Large intestine (tissue), 3 donors: ENCODE measurements at regions not wholly inside any gene's neighbourhood (a gene's known extent, or its start where the extent isn't known, plus 50 kb on each side); places are given as distances from the start of the nearest gene placed in this dataset.
A peak's percentile ranks its signal among the peaks of the same experiment; 100 is the strongest.
"Not testable (repeated sequence)": the region's sequence is repeated elsewhere in the genome, so short reads cannot be mapped to it uniquely, and the experiment has no call there.

ENCODE experiments used
- DNase-seq, 2 donors: peaks; one replicate each; pipeline versions ENCODE4 v3.0.0 to v3.0.0-alpha.2; 2013
- H3K27ac ChIP-seq: one replicate; pipeline ENCODE4 v1.5.1; 2013; ENCODE audit warnings: low read length
- H3K27me3 ChIP-seq: 2 replicates; pipeline ENCODE4 v1.6.1; 2013; ENCODE audit warnings: low read length; ENCODE audit not compliant: control insufficient read depth, insufficient read depth
- H3K36me3 ChIP-seq: 2 replicates; pipeline ENCODE4 v1.6.1; 2013; ENCODE audit warnings: low read length; ENCODE audit not compliant: control insufficient read depth, insufficient read depth
- H3K4me1 ChIP-seq: one replicate; pipeline ENCODE4 v1.6.1; 2013; ENCODE audit warnings: low read length; ENCODE audit not compliant: control insufficient read depth, insufficient read depth
- H3K4me3 ChIP-seq: one replicate; pipeline ENCODE4 v1.5.1; 2013; ENCODE audit warnings: low read length
- H3K9me3 ChIP-seq: one replicate; pipeline ENCODE4 v1.6.1; 2013; ENCODE audit warnings: mild to moderate bottlenecking, low read depth, low read length, moderate library complexity; ENCODE audit not compliant: control insufficient read depth
- WGBS: methylation state at CpG from one replicate; pipeline ENCODE4 v1.1.5; 2013; ENCODE audit warnings: low lambda C conversion rate; ENCODE audit not compliant: insufficient coverage; 5-methylcytosine and 5-hydroxymethylcytosine counted together

DNA sequence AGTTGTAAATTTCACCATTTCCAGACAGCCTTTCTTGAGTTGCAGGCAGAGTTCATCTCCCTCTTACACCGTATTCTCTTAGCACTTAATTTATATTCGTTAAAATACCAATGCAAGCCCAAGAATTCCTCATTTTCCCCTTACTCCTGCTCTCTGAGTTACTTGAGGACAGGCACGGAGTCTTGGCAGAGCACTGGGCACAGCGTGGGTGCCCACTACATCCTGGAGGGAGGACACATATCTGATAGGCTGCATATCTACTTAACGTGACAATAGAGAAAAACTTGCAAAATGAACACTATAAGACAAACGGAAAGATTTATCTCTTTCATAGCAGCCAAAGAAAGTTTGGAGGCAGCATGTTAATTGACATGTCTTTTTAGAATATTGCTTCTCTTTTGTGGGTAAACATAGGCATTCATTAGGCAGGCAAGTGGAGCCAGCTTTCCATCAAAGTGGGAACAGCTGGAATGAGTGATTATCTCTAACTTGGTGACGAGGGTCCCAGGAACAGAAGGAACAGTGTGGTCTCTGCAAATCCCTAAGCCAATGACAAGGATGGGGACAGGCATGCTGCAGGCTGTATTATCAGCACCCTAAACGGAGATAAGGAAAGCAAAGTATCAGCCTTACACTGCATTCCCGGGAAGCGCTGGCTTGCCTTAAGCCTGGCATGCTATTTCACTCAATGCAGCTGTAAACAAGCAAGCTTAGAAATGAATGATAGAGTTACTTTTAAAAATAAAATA lies 116.5 kb downstream of the RTP4 start:
- WGBS, result 58% methylated on average over 3 of the region's 10 CpGs
- Histone ChIP-seq H3K9me3 (no peaks in the 10 kb centered on the region), H3K27ac (no peak overlapping the region), H3K4me1 (no peaks in the 10 kb centered on the region), H3K4me3 (no peak overlapping the region), H3K27me3 (no peaks in the 10 kb centered on the region), H3K36me3 (no peaks in the 10 kb centered on the region)
- peak in 1 of 2 donors; percentile 7 for DNase-seq

DNA sequence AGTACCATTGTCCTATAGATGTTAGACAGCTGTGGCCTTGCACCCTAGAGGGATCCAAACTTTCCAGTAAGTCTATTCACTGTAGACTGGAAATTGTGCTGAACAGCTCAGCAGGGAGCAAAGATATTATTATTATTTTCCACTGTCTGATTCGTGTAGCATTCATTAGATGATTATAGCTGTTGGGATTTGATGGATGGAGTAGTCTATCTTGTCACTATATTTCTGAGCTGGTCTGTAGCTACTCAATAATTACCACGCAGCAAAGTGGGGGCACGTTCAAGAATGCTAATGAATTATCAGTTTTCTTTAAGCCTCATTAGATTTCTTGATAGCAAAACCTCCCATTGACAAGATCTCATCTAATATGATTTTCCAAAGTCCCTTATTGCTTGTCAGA lies 113.2 kb downstream of the RTP4 start:
- H3K27ac ChIP-seq, result no peak overlapping the region
- H3K36me3 ChIP-seq, result no peaks in the 10 kb centered on the region
- no peaks in the 10 kb centered on the region for H3K9me3 ChIP-seq
- no peak overlapping the region for H3K4me3 ChIP-seq
- H3K4me1 ChIP-seq, result no peaks in the 10 kb centered on the region
- no CpG with 5 or more reads among the region's 3 CpGs for WGBS
- no peak for DNase-seq
- H3K27me3 ChIP-seq, result no peaks in the 10 kb centered on the region

GRCh38 chr3:187475613-187476012 lies 107.4 kb downstream of the RTP4 start:
- not testable (repeated sequence) for DNase-seq, H3K4me3 ChIP-seq, H3K9me3 ChIP-seq, H3K27me3 ChIP-seq, H3K27ac ChIP-seq, H3K36me3 ChIP-seq, H3K4me1 ChIP-seq

DNA sequence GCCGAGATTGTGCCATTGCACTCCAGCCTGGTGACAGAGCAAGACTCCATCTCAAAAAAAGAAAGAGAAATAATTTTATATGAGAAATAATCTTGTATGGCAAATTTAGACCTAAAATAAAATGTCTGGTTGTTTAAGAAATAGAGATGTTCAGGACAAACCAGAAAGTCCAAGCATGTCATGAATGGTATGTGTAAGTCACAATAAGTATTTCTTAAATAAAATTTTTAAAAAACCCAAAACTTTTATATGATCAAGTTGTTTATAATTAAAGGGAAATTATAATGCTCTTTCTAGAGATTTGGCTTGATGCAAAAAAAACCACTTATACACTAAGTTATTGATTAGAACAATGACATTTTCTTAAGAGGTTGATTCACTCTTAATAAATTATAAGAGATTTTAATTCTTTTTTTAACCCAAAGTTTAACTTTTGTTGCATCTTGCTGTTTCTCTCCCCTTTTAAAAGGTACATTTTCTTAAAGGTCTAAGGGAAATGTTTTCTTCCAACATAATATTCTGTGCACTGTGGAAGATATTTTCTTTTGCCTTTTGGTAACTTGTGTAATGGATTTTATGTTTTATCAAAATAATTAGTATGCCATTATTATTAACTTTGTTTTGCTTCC lies 105.7 kb downstream of the RTP4 start:
- DNase-seq, result no peak
- H3K4me3 ChIP-seq, result no peak overlapping the region
- WGBS, result no CpG with 5 or more reads among the region's 1 CpG

GRCh38 chr3:187466306-187466705 lies 98.1 kb downstream of the RTP4 start:
- not testable (repeated sequence) for H3K4me1 ChIP-seq, DNase-seq, H3K27me3 ChIP-seq, H3K27ac ChIP-seq, H3K36me3 ChIP-seq, H3K4me3 ChIP-seq, H3K9me3 ChIP-seq
- 90% methylated on average over 2 of the region's 7 CpGs for WGBS

More for the DNA sequence above, 105.7 kb downstream of the RTP4 start:
- no peaks in the 10 kb centered on the region for H3K4me1 ChIP-seq
- no peaks in the 10 kb centered on the region for H3K9me3 ChIP-seq
- H3K27ac ChIP-seq, result no peak overlapping the region
- no peaks in the 10 kb centered on the region for H3K27me3 ChIP-seq
- no peaks in the 10 kb centered on the region for H3K36me3 ChIP-seq

DNA sequence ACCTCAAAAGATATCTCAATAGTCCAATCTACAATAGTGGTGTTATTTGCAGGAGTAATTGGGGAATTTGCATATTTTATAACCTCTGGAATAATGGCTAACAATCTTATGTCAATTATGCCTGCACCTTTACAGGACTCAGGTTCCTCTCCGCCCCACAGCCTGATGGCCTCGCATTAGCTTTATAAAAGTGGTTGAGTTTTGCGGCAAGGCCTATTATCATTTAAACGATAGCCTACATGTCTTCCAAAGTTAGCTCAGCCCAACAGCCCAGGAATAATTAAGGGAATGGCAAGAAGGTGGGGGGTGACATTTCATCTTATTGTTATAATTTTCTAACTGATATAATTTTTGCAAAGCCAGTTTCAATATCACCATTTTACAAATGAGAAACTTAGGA lies 97.3 kb downstream of the RTP4 start:
- Histone ChIP-seq H3K4me1 (no peaks in the 10 kb centered on the region), H3K27me3 (no peaks in the 10 kb centered on the region), H3K4me3 (no peak overlapping the region), H3K36me3 (no peaks in the 10 kb centered on the region), H3K9me3 (no peaks in the 10 kb centered on the region), H3K27ac (no peak overlapping the region)
- DNase-seq, result no peak
- no CpG with 5 or more reads among the region's 4 CpGs for WGBS

GRCh38 chr3:187464682-187465081 lies 96.5 kb downstream of the RTP4 start:
- Histone ChIP-seq H3K27ac (no peak overlapping the region), H3K27me3 (no peaks in the 10 kb centered on the region), H3K9me3 (no peaks in the 10 kb centered on the region), H3K36me3 (no peaks in the 10 kb centered on the region), H3K4me3 (no peak overlapping the region), H3K4me1 (no peaks in the 10 kb centered on the region)
- no CpG with 5 or more reads among the region's 4 CpGs for WGBS
- no peak for DNase-seq

GRCh38 chr3:187458921-187459320 lies 90.7 kb downstream of the RTP4 start:
- no peaks in the 10 kb centered on the region for H3K4me1 ChIP-seq
- H3K36me3 ChIP-seq, result no peaks in the 10 kb centered on the region
- WGBS, result no CpG with 5 or more reads among the region's 2 CpGs
- no peak for DNase-seq
- H3K4me3 ChIP-seq, result no peak overlapping the region
- no peaks in the 10 kb centered on the region for H3K27me3 ChIP-seq
- no peaks in the 10 kb centered on the region for H3K9me3 ChIP-seq
- no peak overlapping the region for H3K27ac ChIP-seq

DNA sequence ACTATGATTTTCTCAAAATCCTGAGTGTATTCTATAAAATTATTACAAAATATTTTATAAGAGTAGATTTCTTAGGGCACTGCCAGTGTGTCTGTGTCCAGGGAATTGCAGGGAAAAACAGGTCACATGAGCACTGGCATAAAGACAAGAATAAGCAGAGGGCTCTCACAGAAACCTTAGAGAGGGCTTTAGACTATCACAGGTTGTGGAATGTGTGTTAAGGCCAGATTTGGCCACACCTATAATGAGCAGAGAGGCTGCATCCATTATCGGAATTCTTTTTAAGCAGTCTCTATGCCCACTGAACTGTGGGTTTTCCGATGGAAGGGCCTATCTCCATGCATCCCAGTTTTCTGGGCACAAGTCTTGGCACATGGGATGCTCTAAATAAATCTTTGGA lies 90.2 kb downstream of the RTP4 start:
- WGBS, result no CpG with 5 or more reads among the region's 2 CpGs
- H3K27ac ChIP-seq, result no peak overlapping the region
- no peak for DNase-seq
- no peaks in the 10 kb centered on the region for H3K27me3 ChIP-seq
- no peak overlapping the region for H3K4me3 ChIP-seq
- H3K36me3 ChIP-seq, result no peaks in the 10 kb centered on the region
- H3K9me3 ChIP-seq, result no peaks in the 10 kb centered on the region
- no peaks in the 10 kb centered on the region for H3K4me1 ChIP-seq

GRCh38 chr3:187456250-187456649 lies 88.1 kb downstream of the RTP4 start:
- no peak for DNase-seq
- no CpG with 5 or more reads among the region's 1 CpG for WGBS
- H3K4me1 ChIP-seq, result no peaks in the 10 kb centered on the region

More at GRCh38 chr3:187456250-187456649, 88.1 kb downstream of the RTP4 start:
- Histone ChIP-seq H3K36me3 (no peaks in the 10 kb centered on the region), H3K27ac (no peak overlapping the region), H3K9me3 (no peaks in the 10 kb centered on the region), H3K4me3 (no peak overlapping the region), H3K27me3 (no peaks in the 10 kb centered on the region)
